HG03378 (cell line): ENCODE measurements at regions not wholly inside any gene's neighbourhood (a gene's known extent, or its start where the extent isn't known, plus 50 kb on each side); places are given as distances from the start of the nearest gene placed in this dataset.

Source experiments
- ATAC-seq: cut with Tn5 transposase; IDR thresholded peaks from one replicate; pipeline ENCODE4 v1.9.1; 2021; ENCODE audit warnings: mild to moderate bottlenecking, moderate library complexity; ENCODE audit not compliant: unreplicated experiment

- no peak for ATAC-seq
These were observed 197.5 kb upstream of the CEP162 start for GRCh38 chr6:84424956-84425355.

- ATAC-seq, result peak; percentile 75
These were observed 195.0 kb upstream of the CEP162 start for GRCh38 chr6:84422380-84422968.

GRCh38 chr6:84421031-84421430 lies 193.6 kb upstream of the CEP162 start:
- no peak for ATAC-seq

- no peak for ATAC-seq
These were observed 189.8 kb upstream of the CEP162 start for GRCh38 chr6:84417260-84417659.

- ATAC-seq, result no peak
These were observed 188.7 kb upstream of the CEP162 start for GRCh38 chr6:84416043-84416657.

GRCh38 chr6:84415517-84415916 lies 188.1 kb upstream of the CEP162 start:
- no peak for ATAC-seq

- ATAC-seq, result no peak
These were observed 187.6 kb upstream of the CEP162 start for GRCh38 chr6:84415068-84415467.

GRCh38 chr6:84414531-84414930 lies 187.1 kb upstream of the CEP162 start:
- no peak for ATAC-seq

GRCh38 chr6:84411060-84411629 lies 183.7 kb upstream of the CEP162 start:
- no peak for ATAC-seq

GRCh38 chr6:84409911-84410310 lies 182.5 kb upstream of the CEP162 start:
- no peak for ATAC-seq

- no peak for ATAC-seq
These were observed 180.6 kb upstream of the CEP162 start for GRCh38 chr6:84408028-84408427.

- ATAC-seq, result no peak
These were observed 176.1 kb upstream of the CEP162 start for GRCh38 chr6:84403545-84403944.

GRCh38 chr6:84399003-84399402 lies 171.6 kb upstream of the CEP162 start:
- no peak for ATAC-seq

GRCh38 chr6:84392261-84392660 lies 164.8 kb upstream of the CEP162 start:
- no peak for ATAC-seq

GRCh38 chr6:84390851-84391250 lies 163.4 kb upstream of the CEP162 start:
- no peak for ATAC-seq

GRCh38 chr6:84390334-84390733 lies 162.9 kb upstream of the CEP162 start:
- ATAC-seq, result no peak

GRCh38 chr6:84379142-84379541 lies 151.7 kb upstream of the CEP162 start:
- ATAC-seq, result no peak

GRCh38 chr6:84372290-84372689 lies 144.8 kb upstream of the CEP162 start:
- no peak for ATAC-seq

- ATAC-seq, result no peak
These were observed 144.2 kb upstream of the CEP162 start for GRCh38 chr6:84371681-84372080.

- no peak for ATAC-seq
These were observed 134.9 kb upstream of the CEP162 start for GRCh38 chr6:84362193-84362821.

- ATAC-seq, result no peak
These were observed 134.1 kb upstream of the CEP162 start for GRCh38 chr6:84361372-84362192.
